ENCODE measurements at regions not wholly inside any gene's neighbourhood (a gene's known extent, or its start where the extent isn't known, plus 50 kb on each side); places are given as distances from the start of the nearest gene placed in this dataset.
A peak's percentile ranks its signal among the peaks of the same experiment; 100 is the strongest.

GRCh38 chr2:136257893-136258292 is 139.9 kb upstream of the CXCR4 start:
- DNase-seq = no peak

GRCh38 chr2:136255648-136256461 is 137.9 kb upstream of the CXCR4 start:
- no peak for DNase-seq

GRCh38 chr2:136255127-136255526 is 137.2 kb upstream of the CXCR4 start:
- DNase-seq = no peak

GRCh38 chr2:136254681-136255080 is 136.7 kb upstream of the CXCR4 start:
- no peak for DNase-seq

GRCh38 chr2:136253288-136254004 is 135.5 kb upstream of the CXCR4 start:
- DNase-seq = no peak

- DNase-seq = no peak
Observed at GRCh38 chr2:136251885-136252585, 134.1 kb upstream of the CXCR4 start.

- no peak for DNase-seq
Observed at GRCh38 chr2:136251197-136251884, 133.4 kb upstream of the CXCR4 start.

- no peak for DNase-seq
Observed at GRCh38 chr2:136250131-136250530, 132.2 kb upstream of the CXCR4 start.

GRCh38 chr2:136248907-136249306 is 131.0 kb upstream of the CXCR4 start:
- no peak for DNase-seq

GRCh38 chr2:136248242-136248641 is 130.3 kb upstream of the CXCR4 start:
- no peak for DNase-seq

GRCh38 chr2:136247204-136247950 is 129.4 kb upstream of the CXCR4 start:
- DNase-seq = no peak

GRCh38 chr2:136246086-136246669 is 128.2 kb upstream of the CXCR4 start:
- no peak for DNase-seq

- no peak for DNase-seq
Observed at GRCh38 chr2:136245211-136245610, 127.3 kb upstream of the CXCR4 start.

- no peak for DNase-seq
Observed at GRCh38 chr2:136244536-136244885, 126.6 kb upstream of the CXCR4 start.

- no peak for DNase-seq
Observed at GRCh38 chr2:136243638-136244535, 125.9 kb upstream of the CXCR4 start.

- peak; percentile 21 for DNase-seq
Observed at GRCh38 chr2:136242687-136243277, 124.8 kb upstream of the CXCR4 start.

GRCh38 chr2:136242100-136242499 is 124.2 kb upstream of the CXCR4 start:
- DNase-seq = no peak

- DNase-seq = peak; percentile 34
Observed at GRCh38 chr2:136239079-136239685, 121.2 kb upstream of the CXCR4 start.

GRCh38 chr2:136238286-136239078 is 120.5 kb upstream of the CXCR4 start:
- peak; percentile 45 for DNase-seq

Data from effector CD4-positive, alpha-beta T cell (primary cell).